Eye (tissue), 1 donor: ENCODE measurements at regions not wholly inside any gene's neighbourhood (a gene's known extent, or its start where the extent isn't known, plus 50 kb on each side); places are given as distances from the start of the nearest gene placed in this dataset.
A peak's percentile ranks its signal among the peaks of the same experiment; 100 is the strongest.
"Not testable (repeated sequence)": the region's sequence is repeated elsewhere in the genome, so short reads cannot be mapped to it uniquely, and the experiment has no call there.

Experiments used
- DNase-seq: peaks from one replicate; pipeline ENCODE4 v3.0.0-alpha.2; 2015

- no peak for DNase-seq
Observed at GRCh38 chr2:136715146-136715545, 50.2 kb upstream of the THSD7B start.

GRCh38 chr2:136714452-136714951 lies 50.8 kb upstream of the THSD7B start:
- no peak for DNase-seq

- no peak for DNase-seq
Observed at GRCh38 chr2:136713739-136714138, 51.6 kb upstream of the THSD7B start.

GRCh38 chr2:136705336-136705735 lies 60.0 kb upstream of the THSD7B start:
- DNase-seq, result no peak

- DNase-seq, result peak; percentile 9
Observed at GRCh38 chr2:136703214-136703613, 62.1 kb upstream of the THSD7B start.

- DNase-seq, result no peak
Observed at GRCh38 chr2:136696438-136696837, 68.9 kb upstream of the THSD7B start.

GRCh38 chr2:136693966-136694365 lies 71.4 kb upstream of the THSD7B start:
- peak; percentile 26 for DNase-seq

GRCh38 chr2:136680079-136680478 lies 85.3 kb upstream of the THSD7B start:
- DNase-seq, result not testable (repeated sequence)

- no peak for DNase-seq
Observed at GRCh38 chr2:136665736-136666135, 99.6 kb upstream of the THSD7B start.

- DNase-seq, result no peak
Observed at GRCh38 chr2:136664713-136665405, 100.5 kb upstream of the THSD7B start.

GRCh38 chr2:136658201-136658600 lies 107.1 kb upstream of the THSD7B start:
- no peak for DNase-seq

- no peak for DNase-seq
Observed at GRCh38 chr2:136653861-136654260, 111.5 kb upstream of the THSD7B start.

- DNase-seq, result no peak
Observed at GRCh38 chr2:136651456-136652010, 113.8 kb upstream of the THSD7B start.

- DNase-seq, result no peak
Observed at GRCh38 chr2:136647039-136647438, 118.3 kb upstream of the THSD7B start.

- DNase-seq, result no peak
Observed at GRCh38 chr2:136645236-136645828, 120.0 kb upstream of the THSD7B start.

- no peak for DNase-seq
Observed at GRCh38 chr2:136639651-136640050, 125.7 kb upstream of the THSD7B start.

GRCh38 chr2:136638193-136638592 lies 127.2 kb upstream of the THSD7B start:
- DNase-seq, result peak; percentile 21

- no peak for DNase-seq
Observed at GRCh38 chr2:136637402-136637801, 127.9 kb upstream of the THSD7B start.

- DNase-seq, result no peak
Observed at GRCh38 chr2:136628490-136628889, 136.9 kb upstream of the THSD7B start.

- DNase-seq, result peak; percentile 85
Observed at GRCh38 chr2:136613096-136613495, 152.2 kb upstream of the THSD7B start.

- no peak for DNase-seq
Observed at GRCh38 chr2:136612079-136612478, 153.3 kb upstream of the THSD7B start.

GRCh38 chr2:136611451-136611850 lies 153.9 kb upstream of the THSD7B start:
- DNase-seq, result no peak

GRCh38 chr2:136582628-136583205 lies 182.6 kb upstream of the THSD7B start:
- peak; percentile 82 for DNase-seq

- DNase-seq, result no peak
Observed at GRCh38 chr2:136572335-136572734, 193.0 kb upstream of the THSD7B start.
